ENCODE measurements at regions not wholly inside any gene's neighbourhood (a gene's known extent, or its start where the extent isn't known, plus 50 kb on each side); places are given as distances from the start of the nearest gene placed in this dataset.

DNA sequence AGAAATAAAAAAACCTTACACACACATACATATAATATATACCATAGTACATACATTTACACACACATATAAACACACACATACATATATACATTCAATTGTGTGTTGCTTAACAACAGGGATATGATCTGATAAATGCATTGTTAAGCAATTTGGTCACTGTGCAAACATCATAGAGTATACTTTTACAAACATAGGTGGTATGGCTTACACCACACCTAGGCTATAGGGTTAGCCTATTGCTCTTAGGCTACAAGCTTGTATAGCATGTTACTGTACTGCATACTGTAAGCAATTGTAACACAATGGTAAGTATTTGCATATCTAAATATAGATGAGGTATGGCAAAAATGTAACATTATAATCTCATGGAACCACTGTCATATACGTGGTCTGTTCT is 156.8 kb upstream of the ERBB4 start:
- Histone ChIP-seq H3K27ac (ENCODE audit: extremely low read depth, low read depth, low read length) (no peak overlapping the region), H3K4me1 (ENCODE audit: control insufficient read depth, insufficient read depth, low read length) (no peaks in the 10 kb centered on the region), H3K9me3 (ENCODE audit: control insufficient read depth, insufficient read depth, low read depth, low read length) (no peaks in the 10 kb centered on the region), H3K36me3 (ENCODE audit: control insufficient read depth in 2 of 2, insufficient read depth in 1 of 2, low read length in 2 of 2) (no peaks in the 10 kb centered on the region), H3K4me3 (ENCODE audit: low read depth, low read length) (no peak overlapping the region)
- ChIA-PET CTCF (no interaction called here), POLR2A (no interaction called here)
- TF ChIP-seq ZNF776 (tag by site-specific recombination; IDR thresholded peaks at IDR 0.05; ENCODE audit: borderline replicate concordance): no peak

GRCh38 chr2:212694398-212694797 is 155.8 kb upstream of the ERBB4 start:
- no peak overlapping the region for H3K4me3 ChIP-seq (ENCODE audit: low read depth, low read length)
- ChIA-PET POLR2A (no interaction called here), CTCF (no interaction called here)
- H3K36me3 ChIP-seq (ENCODE audit: control insufficient read depth in 2 of 2, insufficient read depth in 1 of 2, low read length in 2 of 2): no peaks in the 10 kb centered on the region
- no peaks in the 10 kb centered on the region for H3K4me1 ChIP-seq (ENCODE audit: control insufficient read depth, insufficient read depth, low read length)
- no peaks in the 10 kb centered on the region for H3K9me3 ChIP-seq (ENCODE audit: control insufficient read depth, insufficient read depth, low read depth, low read length)
- TF ChIP-seq ZFP3 (tag by site-specific recombination; IDR thresholded peaks at IDR 0.05; ENCODE audit: low read depth) (no peak), ZNF341 (tag by site-specific recombination; IDR thresholded peaks at IDR 0.05; ENCODE audit: low read depth) (no peak), ZSCAN4 (tag by site-specific recombination; IDR thresholded peaks at IDR 0.05) (no peak), FEZF1 (tag by site-specific recombination; IDR thresholded peaks at IDR 0.05) (no peak), ZFHX2 (tag by site-specific recombination; conservative IDR thresholded peaks at IDR 0.05) (no peak), ZBTB48 (tag by site-specific recombination; IDR thresholded peaks at IDR 0.05) (no peak), ZNF596 (tag by site-specific recombination; IDR thresholded peaks at IDR 0.05) (no peak), BCL6B (tag by site-specific recombination; IDR thresholded peaks at IDR 0.05) (no peak), TCF7L2 (IDR thresholded peaks at IDR 0.05; ENCODE audit: borderline replicate concordance, low read depth, low read length) (no peak), ZXDB (tag by site-specific recombination; IDR thresholded peaks at IDR 0.05) (no peak), ZNF248 (tag by site-specific recombination; IDR thresholded peaks at IDR 0.05) (no peak), ZNF391 (tag by site-specific recombination; IDR thresholded peaks at IDR 0.05; ENCODE audit: borderline replicate concordance, low read depth) (no peak), ZNF10 (tag by site-specific recombination; IDR thresholded peaks at IDR 0.05) (no peak), ZNF404 (tag by site-specific recombination; IDR thresholded peaks at IDR 0.05) (no peak), SCRT1 (tag by site-specific recombination; IDR thresholded peaks at IDR 0.05; ENCODE audit: borderline replicate concordance) (no peak)
- TF ChIP-seq, protein P1, sequence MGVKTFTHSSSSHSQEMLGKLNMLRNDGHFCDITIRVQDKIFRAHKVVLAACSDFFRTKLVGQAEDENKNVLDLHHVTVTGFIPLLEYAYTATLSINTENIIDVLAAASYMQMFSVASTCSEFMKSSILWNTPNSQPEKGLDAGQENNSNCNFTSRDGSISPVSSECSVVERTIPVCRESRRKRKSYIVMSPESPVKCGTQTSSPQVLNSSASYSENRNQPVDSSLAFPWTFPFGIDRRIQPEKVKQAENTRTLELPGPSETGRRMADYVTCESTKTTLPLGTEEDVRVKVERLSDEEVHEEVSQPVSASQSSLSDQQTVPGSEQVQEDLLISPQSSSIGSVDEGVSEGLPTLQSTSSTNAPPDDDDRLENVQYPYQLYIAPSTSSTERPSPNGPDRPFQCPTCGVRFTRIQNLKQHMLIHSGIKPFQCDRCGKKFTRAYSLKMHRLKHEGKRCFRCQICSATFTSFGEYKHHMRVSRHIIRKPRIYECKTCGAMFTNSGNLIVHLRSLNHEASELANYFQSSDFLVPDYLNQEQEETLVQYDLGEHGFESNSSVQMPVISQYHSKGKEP (tag by site-specific recombination; IDR thresholded peaks at IDR 0.05): no peak
- TF ChIP-seq, protein P2, sequence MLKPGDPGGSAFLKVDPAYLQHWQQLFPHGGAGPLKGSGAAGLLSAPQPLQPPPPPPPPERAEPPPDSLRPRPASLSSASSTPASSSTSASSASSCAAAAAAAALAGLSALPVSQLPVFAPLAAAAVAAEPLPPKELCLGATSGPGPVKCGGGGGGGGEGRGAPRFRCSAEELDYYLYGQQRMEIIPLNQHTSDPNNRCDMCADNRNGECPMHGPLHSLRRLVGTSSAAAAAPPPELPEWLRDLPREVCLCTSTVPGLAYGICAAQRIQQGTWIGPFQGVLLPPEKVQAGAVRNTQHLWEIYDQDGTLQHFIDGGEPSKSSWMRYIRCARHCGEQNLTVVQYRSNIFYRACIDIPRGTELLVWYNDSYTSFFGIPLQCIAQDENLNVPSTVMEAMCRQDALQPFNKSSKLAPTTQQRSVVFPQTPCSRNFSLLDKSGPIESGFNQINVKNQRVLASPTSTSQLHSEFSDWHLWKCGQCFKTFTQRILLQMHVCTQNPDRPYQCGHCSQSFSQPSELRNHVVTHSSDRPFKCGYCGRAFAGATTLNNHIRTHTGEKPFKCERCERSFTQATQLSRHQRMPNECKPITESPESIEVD (tag by site-specific recombination; IDR thresholded peaks at IDR 0.05): no peak
- H3K27ac ChIP-seq (ENCODE audit: extremely low read depth, low read depth, low read length): no peak overlapping the region

All from HEK293 (cell line).